SK-N-SH (cell line): ENCODE measurements at regions not wholly inside any gene's neighbourhood (a gene's known extent, or its start where the extent isn't known, plus 50 kb on each side); places are given as distances from the start of the nearest gene placed in this dataset.

Experiments
- CTCF ChIA-PET: fragments of 300-600, 350-600 bp; formaldehyde crosslinking; extraction: SDS; loops from one replicate; lab custom pipeline; 2021; lab: Yijun Ruan, JAX
- POLR2A ChIA-PET: fragments of 350-600 bp; sonication (Branson Sonifier 250); formaldehyde crosslinking; extraction: SDS; loops from one replicate; lab custom pipeline; 2020; ENCODE audit warnings: antibody characterized with exemption, inconsistent platforms; lab: Yijun Ruan, JAX
- DNase-seq: peaks from one replicate; pipeline ENCODE4 v3.0.0; 2012
- H2AFZ ChIP-seq: fragments of 200-600 bp; sonication (generic); 2 replicates; pipeline ENCODE4 v1.8.1; 2016; ENCODE audit warnings: antibody characterized with exemption, mild to moderate bottlenecking, low read depth
- H3F3A ChIP-seq: fragments of 200-600 bp; sonication (generic); replicated peaks from 2 replicates; pipeline ENCODE3; 2016; ENCODE audit warnings: antibody characterized with exemption, mild to moderate bottlenecking; ENCODE audit not compliant: insufficient read depth
- H3K27ac ChIP-seq, 2 experiments: fragments of 200-500 bp in 1 of 2; fragments of 200-600 bp in 1 of 2; sonication (Bioruptor generic) in 1 of 2; sonication (generic), shearing (Covaris generic) in 1 of 2; 2 replicates each; pipeline versions ENCODE4 v1.5.1 to v1.6.1; 2014 to 2016; ENCODE audit warnings: low read depth in 2 of 2, inconsistent platforms in 1 of 2, low read length in 1 of 2, mild to moderate bottlenecking in 1 of 2, mixed read lengths in 1 of 2
- H3K27me3 ChIP-seq: fragments of 200-600 bp; sonication (generic), shearing (Covaris generic); 2 replicates; pipeline ENCODE4 v1.6.1; 2016; ENCODE audit warnings: mixed run types; ENCODE audit not compliant: insufficient read depth
- H3K36me3 ChIP-seq, 2 experiments: fragments of 200-500 bp in 1 of 2; fragments of 200-600 bp in 1 of 2; sonication (Bioruptor generic) in 1 of 2; sonication (generic) in 1 of 2; replicated peaks in 1 of 2; 2 replicates each; pipeline versions ENCODE3 to v1.5.1; 2014 to 2016; ENCODE audit warnings: low read length in 1 of 2, mild to moderate bottlenecking in 1 of 2; ENCODE audit not compliant: insufficient read depth in 2 of 2, control insufficient read depth in 1 of 2
- H3K4me1 ChIP-seq, 2 experiments: fragments of 200-500 bp in 1 of 2; fragments of 200-600 bp in 1 of 2; sonication (Bioruptor generic) in 1 of 2; sonication (generic), shearing (Covaris generic) in 1 of 2; 2 replicates each; pipeline versions ENCODE4 v1.5.1 to v1.6.1; 2014 to 2016; ENCODE audit warnings: low read depth in 1 of 2, low read length in 1 of 2, mixed run types in 1 of 2; ENCODE audit not compliant: insufficient read depth in 2 of 2, control insufficient read depth in 1 of 2
- H3K4me2 ChIP-seq: fragments of 200-600 bp; sonication (generic), shearing (Covaris generic); 2 replicates; pipeline ENCODE4 v1.6.1; 2017; ENCODE audit warnings: mixed run types
- H3K4me3 ChIP-seq, 2 experiments: fragments of 200-500 bp in 1 of 2; fragments of 200-600 bp in 1 of 2; sonication (Bioruptor generic) in 1 of 2; sonication (generic), shearing (Covaris generic) in 1 of 2; 2 replicates each; pipeline versions ENCODE4 v1.5.1 to v1.8.1; 2014 to 2016; ENCODE audit warnings: low read depth in 2 of 2, inconsistent platforms in 1 of 2, low read length in 1 of 2, mild to moderate bottlenecking in 1 of 2, mixed read lengths in 1 of 2, moderate library complexity in 1 of 2
- H3K79me2 ChIP-seq: fragments of 200-600 bp; sonication (generic); 2 replicates; pipeline ENCODE4 v1.8.1; 2017; ENCODE audit warnings: mild to moderate bottlenecking; ENCODE audit not compliant: insufficient read depth
- H3K9ac ChIP-seq: fragments of 200-600 bp; sonication (generic); 2 replicates; pipeline ENCODE4 v1.6.1; 2017; ENCODE audit warnings: mixed run types
- H3K9me2 ChIP-seq: fragments of 200-600 bp; sonication (generic); 2 replicates; pipeline ENCODE4 v1.6.1; 2017; ENCODE audit warnings: mixed run types
- H3K9me3 ChIP-seq: fragments of 200-600 bp; sonication (generic); 2 replicates; pipeline ENCODE4 v1.6.1; 2017; ENCODE audit warnings: mixed run types, mild to moderate bottlenecking, moderate library complexity
- H4K20me1 ChIP-seq: fragments of 200-600 bp; sonication (generic); 2 replicates; pipeline ENCODE4 v1.6.1; 2017; ENCODE audit warnings: mild to moderate bottlenecking, mixed run types; ENCODE audit not compliant: insufficient read depth
- EP300 ChIP-seq, 2 experiments: IDR thresholded peaks; 2 replicates each; pipeline versions ENCODE4 v1.4.0 to v1.6.1; 2012; ENCODE audit warnings: borderline replicate concordance in 1 of 2, low read depth in 1 of 2, low read length in 1 of 2
- FOSL2 ChIP-seq: IDR thresholded peaks from 2 replicates; pipeline ENCODE4 v1.4.0; 2012; ENCODE audit warnings: low read depth, mild to moderate bottlenecking, moderate library complexity, borderline replicate concordance
- FOXJ3 ChIP-seq: sonication (generic); formaldehyde crosslinking; IDR thresholded peaks from 2 replicates; pipeline ENCODE4 v1.5.1; 2020; ENCODE audit warnings: mild to moderate bottlenecking, missing genetic modification reagents
- FOXM1 ChIP-seq: IDR thresholded peaks from 2 replicates; pipeline ENCODE4 v1.4.0; 2012; ENCODE audit warnings: low read depth, mild to moderate bottlenecking
- GATA2 ChIP-seq: sonication (generic); formaldehyde crosslinking; IDR thresholded peaks from 2 replicates; pipeline ENCODE4 v1.5.0; 2020; ENCODE audit warnings: mild to moderate bottlenecking, missing genetic modification reagents
- JUND ChIP-seq: IDR thresholded peaks from 2 replicates; pipeline ENCODE4 v1.4.0; 2012
- MAX ChIP-seq: IDR thresholded peaks from 2 replicates; pipeline ENCODE4 v1.4.0; 2012; ENCODE audit warnings: low read depth
- MEF2A ChIP-seq: IDR thresholded peaks from 2 replicates; pipeline ENCODE4 v1.4.0; 2012; ENCODE audit warnings: low read depth, borderline replicate concordance
- MXI1 ChIP-seq: IDR thresholded peaks from 2 replicates; pipeline ENCODE4 v1.6.1; 2012; ENCODE audit warnings: mild to moderate bottlenecking, low read depth, low read length, improper control_type of control experiment
- POLR2AphosphoS5 ChIP-seq: IDR thresholded peaks from 2 replicates; pipeline ENCODE4 v1.6.1; 2012; ENCODE audit warnings: low read depth, low read length
- SMC3 ChIP-seq: IDR thresholded peaks from 2 replicates; pipeline ENCODE4 v1.6.1; 2012; ENCODE audit warnings: low read depth, low read length, improper control_type of control experiment
- WGBS: methylation state at CpG from one replicate; pipeline ENCODE4 v1.1.6; 2017; ENCODE audit warnings: low lambda C conversion rate; 5-methylcytosine and 5-hydroxymethylcytosine counted together
- TF ChIP-seq, protein P1 (sequence below): fragments of 200-600 bp; sonication (generic); IDR thresholded peaks from 2 replicates; pipeline ENCODE4 v1.6.1; 2017; ENCODE audit warnings: antibody characterized with exemption, mild to moderate bottlenecking, moderate library complexity
- TF ChIP-seq, protein P2 (sequence below): IDR thresholded peaks from 2 replicates; pipeline ENCODE4 v1.4.0; 2012; ENCODE audit warnings: low read depth, borderline replicate concordance

GRCh38 chr2:219772103-219772635, 144.7 kb downstream of the SLC4A3 start:
- 16% methylated on average over 9 of the region's 9 CpGs for WGBS
- no peaks in the 10 kb centered on the region for H3K27me3 ChIP-seq

DNA sequence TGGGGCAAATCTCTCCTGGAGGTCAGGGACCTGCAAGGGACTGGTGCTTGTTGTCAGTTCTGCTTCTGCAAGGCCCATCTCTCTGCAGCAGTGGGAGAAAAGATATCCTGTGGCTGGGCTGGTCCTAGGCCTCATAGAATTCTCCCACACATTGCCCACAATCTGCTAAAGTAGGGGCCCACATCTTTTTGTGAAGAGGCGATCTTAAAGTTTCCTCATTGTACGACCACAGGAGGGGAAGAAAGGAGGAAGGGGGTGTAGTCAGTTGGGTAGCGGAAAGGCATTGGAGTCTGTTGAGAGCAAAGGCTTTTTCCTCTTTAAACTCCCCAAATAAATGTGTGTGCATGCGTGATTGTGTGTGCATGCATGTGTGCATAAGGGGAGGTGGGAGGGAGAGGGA, 145.3 kb downstream of the SLC4A3 start:
- Histone ChIP-seq H4K20me1 (no peaks in the 10 kb centered on the region), H3K27me3 (no peaks in the 10 kb centered on the region; the same call in 1 of the 2 replicates), H3K9ac (no peak overlapping the region), H2AFZ (no peak overlapping the region), H3F3A (no peaks in the 10 kb centered on the region), H3K4me1 (no peaks in the 10 kb centered on the region), H3K9me2 (no peaks in the 10 kb centered on the region), H3K9me3 (no peaks in the 10 kb centered on the region), H3K36me3 (no peaks in the 10 kb centered on the region), H3K4me2 (no peak overlapping the region), H3K27ac (no peak overlapping the region), H3K4me3 (no peak overlapping the region), H3K79me2 (no peaks in the 10 kb centered on the region)
- POLR2A ChIA-PET = no interaction called here
- 28% methylated on average over 4 of the region's 4 CpGs for WGBS
- DNase-seq = no peak
- no peak for TF ChIP-seq MXI1
- no peak for TF ChIP-seq FOXJ3 (CRISPR knock-in tag)
- no peak for TF ChIP-seq EP300 (IDR thresholded peaks at IDR 0.05; ENCODE audit: borderline replicate concordance in 1 of 2, low read depth in 1 of 2, low read length in 1 of 2)
- no peak for TF ChIP-seq SMC3
- CTCF ChIA-PET = no interaction called here

More at GRCh38 chr2:219772103-219772635, 144.7 kb downstream of the SLC4A3 start:
- Histone ChIP-seq H3K9me2 (no peaks in the 10 kb centered on the region), H2AFZ (no peak overlapping the region), H3K27ac (no peak overlapping the region), H3K4me2 (no peak overlapping the region), H3K4me3 (no peak overlapping the region), H3F3A (no peaks in the 10 kb centered on the region), H3K79me2 (no peaks in the 10 kb centered on the region), H3K9me3 (no peaks in the 10 kb centered on the region), H3K9ac (no peak overlapping the region), H4K20me1 (no peaks in the 10 kb centered on the region), H3K36me3 (no peaks in the 10 kb centered on the region), H3K4me1 (no peaks in the 10 kb centered on the region)
- POLR2A ChIA-PET = no interaction called here
- no peak for DNase-seq
- TF ChIP-seq FOSL2 = no peak
- no peak for TF ChIP-seq POLR2AphosphoS5
- no peak for TF ChIP-seq JUND
- TF ChIP-seq MEF2A = no peak
- TF ChIP-seq, protein P1, sequence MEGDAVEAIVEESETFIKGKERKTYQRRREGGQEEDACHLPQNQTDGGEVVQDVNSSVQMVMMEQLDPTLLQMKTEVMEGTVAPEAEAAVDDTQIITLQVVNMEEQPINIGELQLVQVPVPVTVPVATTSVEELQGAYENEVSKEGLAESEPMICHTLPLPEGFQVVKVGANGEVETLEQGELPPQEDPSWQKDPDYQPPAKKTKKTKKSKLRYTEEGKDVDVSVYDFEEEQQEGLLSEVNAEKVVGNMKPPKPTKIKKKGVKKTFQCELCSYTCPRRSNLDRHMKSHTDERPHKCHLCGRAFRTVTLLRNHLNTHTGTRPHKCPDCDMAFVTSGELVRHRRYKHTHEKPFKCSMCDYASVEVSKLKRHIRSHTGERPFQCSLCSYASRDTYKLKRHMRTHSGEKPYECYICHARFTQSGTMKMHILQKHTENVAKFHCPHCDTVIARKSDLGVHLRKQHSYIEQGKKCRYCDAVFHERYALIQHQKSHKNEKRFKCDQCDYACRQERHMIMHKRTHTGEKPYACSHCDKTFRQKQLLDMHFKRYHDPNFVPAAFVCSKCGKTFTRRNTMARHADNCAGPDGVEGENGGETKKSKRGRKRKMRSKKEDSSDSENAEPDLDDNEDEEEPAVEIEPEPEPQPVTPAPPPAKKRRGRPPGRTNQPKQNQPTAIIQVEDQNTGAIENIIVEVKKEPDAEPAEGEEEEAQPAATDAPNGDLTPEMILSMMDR = no peak
- TF ChIP-seq MXI1 = no peak
- no peak for TF ChIP-seq FOXM1
- TF ChIP-seq MAX = no peak
- no peak for TF ChIP-seq GATA2
- TF ChIP-seq SMC3 = no peak
- TF ChIP-seq, protein P2, sequence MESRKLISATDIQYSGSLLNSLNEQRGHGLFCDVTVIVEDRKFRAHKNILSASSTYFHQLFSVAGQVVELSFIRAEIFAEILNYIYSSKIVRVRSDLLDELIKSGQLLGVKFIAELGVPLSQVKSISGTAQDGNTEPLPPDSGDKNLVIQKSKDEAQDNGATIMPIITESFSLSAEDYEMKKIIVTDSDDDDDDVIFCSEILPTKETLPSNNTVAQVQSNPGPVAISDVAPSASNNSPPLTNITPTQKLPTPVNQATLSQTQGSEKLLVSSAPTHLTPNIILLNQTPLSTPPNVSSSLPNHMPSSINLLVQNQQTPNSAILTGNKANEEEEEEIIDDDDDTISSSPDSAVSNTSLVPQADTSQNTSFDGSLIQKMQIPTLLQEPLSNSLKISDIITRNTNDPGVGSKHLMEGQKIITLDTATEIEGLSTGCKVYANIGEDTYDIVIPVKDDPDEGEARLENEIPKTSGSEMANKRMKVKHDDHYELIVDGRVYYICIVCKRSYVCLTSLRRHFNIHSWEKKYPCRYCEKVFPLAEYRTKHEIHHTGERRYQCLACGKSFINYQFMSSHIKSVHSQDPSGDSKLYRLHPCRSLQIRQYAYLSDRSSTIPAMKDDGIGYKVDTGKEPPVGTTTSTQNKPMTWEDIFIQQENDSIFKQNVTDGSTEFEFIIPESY = no peak
- CTCF ChIA-PET = no interaction called here
